ENCODE measurements at regions not wholly inside any gene's neighbourhood (a gene's known extent, or its start where the extent isn't known, plus 50 kb on each side); places are given as distances from the start of the nearest gene placed in this dataset.
"Not testable (repeated sequence)": the region's sequence is repeated elsewhere in the genome, so short reads cannot be mapped to it uniquely, and the experiment has no call there.

DNA sequence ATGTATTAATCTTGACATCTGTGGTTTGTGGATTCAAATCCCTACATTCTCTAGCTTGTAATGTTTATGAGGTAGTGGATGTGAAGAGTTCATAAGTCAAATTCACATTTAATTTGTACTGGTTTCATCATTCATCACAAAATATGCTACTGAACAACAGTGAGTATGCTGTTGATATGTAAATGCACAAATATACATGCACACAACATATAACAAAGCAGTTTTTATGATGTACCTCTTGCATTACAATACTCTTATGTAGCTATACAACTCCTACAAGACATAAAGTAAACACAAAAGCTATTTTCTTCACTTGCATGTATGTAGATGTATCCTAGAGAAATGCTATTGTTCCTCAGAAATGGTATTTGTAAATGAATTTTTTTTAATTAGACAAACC lies 111.0 kb upstream of the ANTXRL start:
- no peak for DNase-seq (ENCODE audit: low spot score)
- TF ChIP-seq, protein P1, sequence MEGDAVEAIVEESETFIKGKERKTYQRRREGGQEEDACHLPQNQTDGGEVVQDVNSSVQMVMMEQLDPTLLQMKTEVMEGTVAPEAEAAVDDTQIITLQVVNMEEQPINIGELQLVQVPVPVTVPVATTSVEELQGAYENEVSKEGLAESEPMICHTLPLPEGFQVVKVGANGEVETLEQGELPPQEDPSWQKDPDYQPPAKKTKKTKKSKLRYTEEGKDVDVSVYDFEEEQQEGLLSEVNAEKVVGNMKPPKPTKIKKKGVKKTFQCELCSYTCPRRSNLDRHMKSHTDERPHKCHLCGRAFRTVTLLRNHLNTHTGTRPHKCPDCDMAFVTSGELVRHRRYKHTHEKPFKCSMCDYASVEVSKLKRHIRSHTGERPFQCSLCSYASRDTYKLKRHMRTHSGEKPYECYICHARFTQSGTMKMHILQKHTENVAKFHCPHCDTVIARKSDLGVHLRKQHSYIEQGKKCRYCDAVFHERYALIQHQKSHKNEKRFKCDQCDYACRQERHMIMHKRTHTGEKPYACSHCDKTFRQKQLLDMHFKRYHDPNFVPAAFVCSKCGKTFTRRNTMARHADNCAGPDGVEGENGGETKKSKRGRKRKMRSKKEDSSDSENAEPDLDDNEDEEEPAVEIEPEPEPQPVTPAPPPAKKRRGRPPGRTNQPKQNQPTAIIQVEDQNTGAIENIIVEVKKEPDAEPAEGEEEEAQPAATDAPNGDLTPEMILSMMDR (IDR thresholded peaks at IDR 0.05; ENCODE audit: extremely low read depth, insufficient read depth, missing control alignments) = no peak
- in situ Hi-C loops (cut with MboI; ENCODE audit: low pct_unique_long_range_greater_than_20kb, low sequenced_read_pairs, unreplicated experiment) = no loop called here

DNA sequence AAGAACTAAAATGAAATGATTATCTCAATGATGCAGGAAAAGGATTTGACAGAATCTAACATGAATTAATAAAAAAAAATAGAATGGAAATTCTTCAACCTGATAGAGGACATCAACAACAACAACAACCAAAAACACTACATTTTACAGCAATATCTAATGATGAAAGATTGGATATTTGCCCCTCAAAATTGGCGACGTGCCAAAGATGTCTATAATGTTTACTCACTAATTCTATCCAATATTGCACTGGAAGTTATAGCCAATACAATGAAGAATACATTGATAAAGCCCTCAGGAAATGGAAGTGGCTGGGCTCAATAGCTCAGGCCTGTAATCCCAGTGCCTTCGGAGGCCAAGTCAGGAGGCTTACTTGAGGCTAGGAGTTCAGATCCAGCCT lies 99.4 kb upstream of the ANTXRL start:
- DNase-seq (ENCODE audit: low spot score); in situ Hi-C loops (cut with MboI; ENCODE audit: low pct_unique_long_range_greater_than_20kb, low sequenced_read_pairs, unreplicated experiment): not testable (repeated sequence)

DNA sequence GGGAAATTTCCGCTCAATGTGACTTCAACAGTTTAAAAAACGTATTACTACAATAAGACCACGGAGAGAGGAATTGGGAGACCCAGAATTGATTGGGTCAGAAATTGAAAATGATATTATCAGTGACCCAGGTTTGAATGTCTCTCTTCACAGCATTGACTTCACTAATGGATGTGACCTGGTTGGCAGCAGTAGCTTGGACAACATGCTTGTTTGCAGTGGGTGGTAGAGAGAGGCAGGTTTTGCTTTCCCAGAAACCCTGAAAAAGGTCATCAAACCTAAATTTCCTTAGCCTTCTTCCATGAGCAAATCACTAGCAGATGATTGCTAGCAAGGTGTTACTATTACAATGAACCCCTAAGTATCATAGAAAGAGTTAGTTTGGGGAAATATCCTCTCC lies 89.7 kb upstream of the ANTXRL start:
- TF ChIP-seq, protein P1 (IDR thresholded peaks at IDR 0.05; ENCODE audit: extremely low read depth, insufficient read depth, missing control alignments) = no peak
- in situ Hi-C loops (cut with MboI; ENCODE audit: low pct_unique_long_range_greater_than_20kb, low sequenced_read_pairs, unreplicated experiment) = no loop called here
- DNase-seq (ENCODE audit: low spot score) = no peak

DNA sequence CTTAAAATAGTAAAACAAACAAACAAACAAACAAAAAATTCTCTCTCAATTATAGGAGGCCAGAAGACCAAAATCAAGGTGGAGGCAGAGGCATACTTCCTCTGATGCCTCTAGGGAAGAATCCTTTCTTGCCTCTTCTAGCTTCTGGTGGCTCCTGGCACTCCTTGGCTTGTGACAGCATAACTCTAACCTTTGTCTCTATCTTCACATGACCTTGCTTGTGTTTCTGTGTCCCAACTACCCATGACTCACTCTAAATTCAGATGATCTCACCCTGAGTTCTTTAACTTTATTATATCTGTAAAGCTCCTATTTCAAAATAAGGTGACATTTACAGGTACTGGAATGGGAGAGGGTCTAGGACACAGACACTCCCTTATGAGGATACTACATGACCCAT lies 88.3 kb upstream of the ANTXRL start:
- TF ChIP-seq, protein P1 (IDR thresholded peaks at IDR 0.05; ENCODE audit: extremely low read depth, insufficient read depth, missing control alignments) = no peak
- in situ Hi-C loops (cut with MboI; ENCODE audit: low pct_unique_long_range_greater_than_20kb, low sequenced_read_pairs, unreplicated experiment) = no loop called here

DNA sequence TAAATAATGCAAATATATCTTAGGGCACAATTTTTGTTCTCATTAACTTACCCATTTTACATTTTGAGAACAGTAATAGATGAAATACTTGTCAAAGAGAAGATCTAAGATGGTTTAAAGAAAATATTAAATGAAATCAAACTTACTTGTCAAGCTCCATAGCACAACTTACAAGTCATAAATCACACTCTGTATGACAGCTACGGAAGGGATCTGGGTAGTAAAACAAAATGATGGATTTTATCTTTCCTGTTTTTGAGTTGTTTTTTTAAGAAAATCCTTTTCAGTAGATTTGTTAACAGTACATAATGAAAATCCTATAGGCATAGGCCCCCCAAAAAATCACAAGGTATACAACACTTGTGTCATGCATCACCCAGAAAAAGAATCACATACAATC lies 84.4 kb upstream of the ANTXRL start:
- DNase-seq (ENCODE audit: low spot score); in situ Hi-C loops (cut with MboI; ENCODE audit: low pct_unique_long_range_greater_than_20kb, low sequenced_read_pairs, unreplicated experiment): not testable (repeated sequence)

More for the DNA sequence above, 88.3 kb upstream of the ANTXRL start:
- DNase-seq (ENCODE audit: low spot score) = no peak

DNA sequence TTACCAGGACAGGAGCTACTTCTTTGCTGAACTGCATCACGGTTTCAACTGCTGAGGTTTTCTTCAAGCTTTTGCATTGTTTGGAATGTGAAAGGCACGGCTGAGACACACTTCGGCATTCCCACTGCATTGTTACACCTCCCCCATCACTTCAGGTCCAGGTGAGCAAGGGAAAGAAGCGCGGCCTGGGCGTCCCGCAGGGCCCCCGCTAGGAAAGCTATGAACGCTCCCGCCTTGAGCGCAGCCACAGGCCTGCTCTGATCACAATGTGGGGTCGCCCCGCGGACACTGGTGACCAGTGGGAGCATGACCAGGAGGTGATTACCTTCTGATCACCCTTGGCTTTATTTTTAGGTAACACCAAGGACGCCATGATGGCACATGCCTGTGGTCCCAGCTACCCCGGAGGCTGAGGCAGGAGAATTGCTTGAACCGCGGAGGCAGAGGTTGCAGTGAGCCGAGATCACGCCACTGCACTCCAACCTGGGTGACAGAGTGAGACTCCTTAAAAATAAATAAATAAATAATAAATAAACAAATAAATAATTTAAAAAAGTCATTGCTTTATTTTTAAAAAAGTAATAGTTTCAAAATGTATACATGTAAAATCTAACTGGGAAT lies 82.2 kb upstream of the ANTXRL start:
- in situ Hi-C loops (cut with MboI; ENCODE audit: low pct_unique_long_range_greater_than_20kb, low sequenced_read_pairs, unreplicated experiment); DNase-seq (ENCODE audit: low spot score): not testable (repeated sequence)

DNA sequence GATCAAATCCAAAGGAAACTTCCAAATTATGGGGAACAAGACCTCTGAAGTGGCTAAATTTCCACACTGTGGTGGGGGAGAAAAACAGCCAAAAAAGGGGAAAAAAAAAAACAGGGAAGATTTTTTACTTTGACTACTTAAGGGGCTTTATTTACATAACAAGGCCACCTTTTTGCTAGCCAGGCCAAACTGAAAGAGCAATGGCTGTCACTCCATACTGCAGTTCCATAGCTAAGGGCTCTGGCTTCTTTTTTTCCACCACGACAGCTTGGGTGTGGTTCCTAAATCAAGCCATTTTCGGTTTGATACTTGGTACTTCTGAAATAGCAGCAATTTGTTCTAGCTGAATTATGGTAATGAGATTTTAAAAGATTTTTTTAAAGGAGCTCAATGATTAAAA lies 76.4 kb upstream of the ANTXRL start:
- DNase-seq (ENCODE audit: low spot score); in situ Hi-C loops (cut with MboI; ENCODE audit: low pct_unique_long_range_greater_than_20kb, low sequenced_read_pairs, unreplicated experiment): not testable (repeated sequence)

DNA sequence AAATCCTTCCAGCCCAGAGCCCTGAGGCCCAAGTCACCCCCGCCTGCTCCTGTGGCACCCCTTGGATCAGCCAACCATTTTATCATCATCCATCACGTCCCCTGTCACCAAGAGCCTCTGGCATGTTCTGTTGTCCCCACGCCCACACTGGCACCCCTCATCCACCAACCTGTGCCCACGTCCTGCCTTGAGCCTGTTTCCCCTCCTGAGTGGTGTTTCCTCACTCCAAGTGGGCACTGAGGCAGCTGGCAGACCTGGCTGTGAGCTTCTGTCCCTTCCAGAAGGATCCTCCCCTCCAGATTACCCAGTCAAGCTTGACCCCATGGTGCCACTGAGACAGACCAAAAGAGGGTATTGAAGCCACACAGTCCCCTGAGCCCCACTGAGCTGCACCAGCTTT lies 71.4 kb upstream of the ANTXRL start:
- TF ChIP-seq, protein P1 (IDR thresholded peaks at IDR 0.05; ENCODE audit: extremely low read depth, insufficient read depth, missing control alignments) = no peak
- DNase-seq (ENCODE audit: low spot score) = peak; percentile 1
- in situ Hi-C loops (cut with MboI; ENCODE audit: low pct_unique_long_range_greater_than_20kb, low sequenced_read_pairs, unreplicated experiment) = no loop called here

DNA sequence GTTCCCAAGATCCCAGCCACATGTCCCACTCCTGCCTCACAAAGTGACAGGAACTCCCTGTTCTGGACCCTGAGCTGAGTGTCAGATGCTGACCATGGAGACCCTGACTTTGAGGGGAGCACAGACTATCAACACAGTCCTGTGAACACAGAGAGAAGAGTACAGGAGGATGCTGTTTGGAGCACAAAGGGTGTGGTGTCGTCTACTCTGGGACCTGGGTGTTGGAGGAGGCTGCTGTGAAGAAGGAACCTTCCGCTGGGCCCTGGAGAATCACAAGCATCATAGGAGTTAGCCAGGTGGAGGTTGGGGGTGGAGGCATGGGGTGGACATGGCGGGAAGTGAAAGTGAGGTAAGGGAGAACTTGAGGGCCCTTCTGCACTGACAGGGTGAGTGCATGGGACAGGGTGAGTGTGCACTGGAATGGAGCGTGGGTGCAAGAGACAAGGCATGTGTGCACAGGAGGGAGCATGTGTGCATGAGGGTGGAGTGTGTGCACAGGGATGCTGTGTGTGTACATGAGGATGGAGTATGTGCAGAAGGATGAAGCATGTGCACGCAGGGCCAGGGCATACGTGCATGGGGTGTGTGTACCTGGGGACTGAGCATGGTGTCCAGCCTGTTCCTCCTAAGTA lies 70.7 kb upstream of the ANTXRL start:
- peak; percentile 8 for DNase-seq (ENCODE audit: low spot score)
- TF ChIP-seq, protein P1 (IDR thresholded peaks at IDR 0.05; ENCODE audit: extremely low read depth, insufficient read depth, missing control alignments) = no peak
- in situ Hi-C loops (cut with MboI; ENCODE audit: low pct_unique_long_range_greater_than_20kb, low sequenced_read_pairs, unreplicated experiment) = no loop called here
